ENCODE measurements at regions not wholly inside any gene's neighbourhood (a gene's known extent, or its start where the extent isn't known, plus 50 kb on each side); places are given as distances from the start of the nearest gene placed in this dataset.

- DNase-seq (ENCODE audit: extremely low read depth, low read depth) = no peak
- H3K4me3 ChIP-seq (replicated peaks; ENCODE audit: low read depth, low read length) = no peak overlapping the region
- TF ChIP-seq CTCF (IDR thresholded peaks at IDR 0.05; ENCODE audit: low read depth, low read length, missing control alignments) = no peak
These were observed 223.7 kb downstream of the DCDC2C start for GRCh38 chr2:3927031-3927430.

- H3K4me3 ChIP-seq (replicated peaks; ENCODE audit: low read depth, low read length) = no peak overlapping the region
- TF ChIP-seq CTCF (IDR thresholded peaks at IDR 0.05; ENCODE audit: low read depth, low read length, missing control alignments) = no peak
- DNase-seq (ENCODE audit: extremely low read depth, low read depth) = no peak
These were observed 226.0 kb downstream of the DCDC2C start for GRCh38 chr2:3929374-3929773.

GRCh38 chr2:3930246-3930645 is 226.9 kb downstream of the DCDC2C start:
- H3K4me3 ChIP-seq (replicated peaks; ENCODE audit: low read depth, low read length) = no peak overlapping the region
- no peak for TF ChIP-seq CTCF (IDR thresholded peaks at IDR 0.05; ENCODE audit: low read depth, low read length, missing control alignments)
- DNase-seq (ENCODE audit: extremely low read depth, low read depth) = no peak

- no peak for DNase-seq (ENCODE audit: extremely low read depth, low read depth)
- H3K4me3 ChIP-seq (replicated peaks; ENCODE audit: low read depth, low read length) = no peak overlapping the region
- TF ChIP-seq CTCF (IDR thresholded peaks at IDR 0.05; ENCODE audit: low read depth, low read length, missing control alignments) = no peak
These were observed 237.3 kb downstream of the DCDC2C start for GRCh38 chr2:3940661-3941060.

GRCh38 chr2:3942841-3943240 is 239.5 kb downstream of the DCDC2C start:
- no peak overlapping the region for H3K4me3 ChIP-seq (replicated peaks; ENCODE audit: low read depth, low read length)
- DNase-seq (ENCODE audit: extremely low read depth, low read depth) = no peak
- TF ChIP-seq CTCF (IDR thresholded peaks at IDR 0.05; ENCODE audit: low read depth, low read length, missing control alignments) = no peak

- H3K4me3 ChIP-seq (replicated peaks; ENCODE audit: low read depth, low read length) = no peak overlapping the region
- DNase-seq (ENCODE audit: extremely low read depth, low read depth) = no peak
- TF ChIP-seq CTCF (IDR thresholded peaks at IDR 0.05; ENCODE audit: low read depth, low read length, missing control alignments) = no peak
These were observed 240.7 kb downstream of the DCDC2C start for GRCh38 chr2:3944071-3944470.

- no peak for DNase-seq (ENCODE audit: extremely low read depth, low read depth)
- TF ChIP-seq CTCF (IDR thresholded peaks at IDR 0.05; ENCODE audit: low read depth, low read length, missing control alignments) = no peak
- no peak overlapping the region for H3K4me3 ChIP-seq (replicated peaks; ENCODE audit: low read depth, low read length)
These were observed 241.5 kb downstream of the DCDC2C start for GRCh38 chr2:3944841-3945240.

All from HFF-Myc (cell line).